KMS-11 (cell line): ENCODE measurements at regions not wholly inside any gene's neighbourhood (a gene's known extent, or its start where the extent isn't known, plus 50 kb on each side); places are given as distances from the start of the nearest gene placed in this dataset.

ENCODE experiments used
- H2AFZ ChIP-seq: fragments of 200-600 bp; sonication (generic); 2 replicates; pipeline ENCODE4 v1.6.1; 2016; ENCODE audit warnings: antibody characterized with exemption, mixed run types, low read depth
- H3K27ac ChIP-seq: fragments of 200-600 bp; sonication (generic); 2 replicates; pipeline ENCODE4 v1.6.1; 2016; ENCODE audit warnings: mild to moderate bottlenecking, mixed run types
- H3K27me3 ChIP-seq: fragments of 200-600 bp; sonication (generic); 2 replicates; pipeline ENCODE4 v1.6.1; 2017; ENCODE audit warnings: mild to moderate bottlenecking, low read depth, mixed run types, moderate library complexity; ENCODE audit not compliant: insufficient read depth
- H3K36me3 ChIP-seq: fragments of 200-600 bp; sonication (generic); 2 replicates; pipeline ENCODE4 v1.6.1; 2017; ENCODE audit warnings: mild to moderate bottlenecking, mixed run types; ENCODE audit not compliant: insufficient read depth
- H3K4me1 ChIP-seq: fragments of 200-600 bp; sonication (generic); 2 replicates; pipeline ENCODE4 v1.6.1; 2016; ENCODE audit warnings: mild to moderate bottlenecking, low read depth, mixed run types; ENCODE audit not compliant: poor library complexity, severe bottlenecking
- H3K4me2 ChIP-seq: fragments of 200-600 bp; sonication (generic); 2 replicates; pipeline ENCODE4 v1.7.0; 2016; ENCODE audit warnings: mild to moderate bottlenecking, mixed run types
- H3K4me3 ChIP-seq: fragments of 200-600 bp; sonication (generic); IDR thresholded peaks from 2 replicates; pipeline ENCODE4 v1.6.1; 2017; ENCODE audit warnings: low read depth, low read length, mixed read lengths; ENCODE audit not compliant: insufficient read depth
- H3K79me2 ChIP-seq: fragments of 200-600 bp; sonication (generic); 2 replicates; pipeline ENCODE4 v1.6.1; 2016; ENCODE audit warnings: low read depth, mixed run types; ENCODE audit not compliant: insufficient read depth
- H3K9ac ChIP-seq: fragments of 200-600 bp; sonication (generic); 2 replicates; pipeline ENCODE4 v1.6.1; 2016; ENCODE audit warnings: mild to moderate bottlenecking, mixed run types
- H4K20me1 ChIP-seq: fragments of 200-600 bp; sonication (generic); 2 replicates; pipeline ENCODE4 v1.6.1; 2016; ENCODE audit warnings: mild to moderate bottlenecking, mixed run types; ENCODE audit not compliant: insufficient read depth
- CTCF ChIP-seq: fragments of 200-600 bp; sonication (generic); conservative IDR thresholded peaks from 2 replicates; pipeline ENCODE4 v1.6.1; 2017; ENCODE audit warnings: low read depth, mild to moderate bottlenecking, antibody characterized with exemption, low read length, moderate library complexity, mixed read lengths

GRCh38 chr9:89941875-89942274, 337.1 kb downstream of the GADD45G start:
- no peaks in the 10 kb centered on the region for H4K20me1 ChIP-seq
- H3K27ac ChIP-seq, result peak overlapping the region; percentile 43
- H3K27me3 ChIP-seq, result no peaks in the 10 kb centered on the region
- peaks cover 34% of the 10 kb centered on the region for H3K4me1 ChIP-seq
- no peaks in the 10 kb centered on the region for H3K79me2 ChIP-seq
- no peaks in the 10 kb centered on the region for H3K36me3 ChIP-seq
- no peak overlapping the region for H3K4me3 ChIP-seq
- peak overlapping the region; percentile 48 for H3K4me2 ChIP-seq
- TF ChIP-seq CTCF, result no peak
- H3K9ac ChIP-seq, result 0 out of 2 replicates have a peak overlapping the region, but pooled peaks have one; percentile 1
- peak overlapping the region; percentile 15; the same call in 1 of the 2 replicates for H2AFZ ChIP-seq

DNA sequence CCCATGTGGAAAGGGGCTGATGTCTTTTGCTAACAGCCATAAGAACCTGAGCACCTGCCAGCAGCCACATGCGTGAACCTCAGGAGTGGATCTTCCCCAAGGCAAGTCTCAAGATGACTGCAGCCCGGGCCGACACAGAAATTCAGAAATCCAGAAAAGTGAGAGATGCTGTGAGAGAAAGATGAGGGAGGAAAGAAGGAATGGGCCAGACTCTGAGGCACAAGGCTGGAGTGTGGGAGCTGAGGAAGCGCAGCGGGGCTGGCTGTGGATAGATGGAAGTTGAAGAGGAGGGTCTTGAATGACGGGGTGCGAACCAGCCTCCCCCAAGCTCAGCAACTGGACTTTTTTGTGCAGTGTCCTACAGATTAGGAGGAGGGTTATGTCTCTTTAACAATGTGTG, 337.8 kb downstream of the GADD45G start:
- Histone ChIP-seq H3K36me3 (no peaks in the 10 kb centered on the region), H3K79me2 (no peaks in the 10 kb centered on the region), H4K20me1 (no peaks in the 10 kb centered on the region), H3K9ac (no peak overlapping the region), H2AFZ (0 out of 2 replicates have a peak overlapping the region, but pooled peaks have one; percentile 15), H3K4me3 (no peak overlapping the region), H3K4me2 (peak overlapping the region; percentile 48; the same call in 1 of the 2 replicates), H3K27ac (no peak overlapping the region), H3K4me1 (peaks cover 31% of the 10 kb centered on the region), H3K27me3 (no peaks in the 10 kb centered on the region)
- TF ChIP-seq CTCF, result no peak

DNA sequence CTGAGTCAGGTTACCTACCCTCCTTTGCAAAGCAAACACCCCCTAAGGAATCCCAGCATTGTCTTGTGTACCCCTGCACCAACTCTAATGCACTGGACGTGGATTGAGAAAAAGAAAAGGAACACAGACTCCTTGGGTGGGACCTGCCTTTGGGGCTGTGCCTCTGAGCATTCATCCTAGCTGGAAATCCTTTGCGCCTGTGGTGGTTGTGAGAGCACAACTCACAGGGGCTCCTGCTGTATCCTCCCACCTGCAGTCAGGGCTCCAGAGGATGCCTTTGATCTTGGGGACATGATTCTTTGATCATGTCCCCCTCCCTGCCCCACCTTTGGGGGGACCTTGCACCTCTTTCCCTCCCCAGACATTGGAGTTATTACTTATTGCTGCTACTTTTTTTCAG, 338.5 kb downstream of the GADD45G start:
- Histone ChIP-seq H3K79me2 (no peaks in the 10 kb centered on the region), H2AFZ (no peak overlapping the region), H3K4me1 (peaks cover 31% of the 10 kb centered on the region), H4K20me1 (no peaks in the 10 kb centered on the region), H3K27me3 (no peaks in the 10 kb centered on the region), H3K27ac (no peak overlapping the region), H3K4me3 (no peak overlapping the region), H3K9ac (no peak overlapping the region), H3K36me3 (no peaks in the 10 kb centered on the region), H3K4me2 (no peak overlapping the region)
- no peak for TF ChIP-seq CTCF

DNA sequence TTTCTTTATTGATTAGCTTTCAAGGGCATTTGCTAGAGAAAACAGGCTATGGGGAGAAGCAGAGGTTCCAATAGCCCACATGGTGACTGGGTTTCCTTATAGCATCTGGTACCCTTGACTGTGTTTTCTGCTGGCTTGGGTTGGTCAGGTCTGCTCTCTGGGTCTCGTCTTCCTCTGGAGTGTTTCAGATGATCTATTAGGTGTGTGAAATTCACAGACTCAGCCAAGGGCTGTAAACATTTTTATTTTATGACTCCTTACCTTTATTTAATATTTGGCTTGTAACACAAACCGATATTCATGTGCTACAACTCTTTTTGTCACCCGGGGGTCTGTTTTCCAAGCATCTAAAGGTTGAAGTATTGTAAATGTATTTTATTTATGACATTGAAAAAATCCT, 338.9 kb downstream of the GADD45G start:
- Histone ChIP-seq H3K27me3 (no peaks in the 10 kb centered on the region), H3K79me2 (no peaks in the 10 kb centered on the region), H3K4me1 (peaks cover 31% of the 10 kb centered on the region), H4K20me1 (no peaks in the 10 kb centered on the region), H3K9ac (no peak overlapping the region), H3K4me2 (no peak overlapping the region), H3K36me3 (no peaks in the 10 kb centered on the region), H3K4me3 (no peak overlapping the region), H2AFZ (no peak overlapping the region), H3K27ac (no peak overlapping the region)
- no peak for TF ChIP-seq CTCF
